OCI-LY7 (cell line): ENCODE measurements at regions not wholly inside any gene's neighbourhood (a gene's known extent, or its start where the extent isn't known, plus 50 kb on each side); places are given as distances from the start of the nearest gene placed in this dataset.

Experiments
- BruUV-seq: library from RNA; stranded (reverse); fragments of 400-500 nt; replicated peaks from 2 replicates; lab custom pipeline; 2021; lab: Mats Ljungman, UMichigan
- CTCF ChIA-PET: fragments of 300-600 bp; sonication (Branson Sonifier 250); formaldehyde crosslinking; loops from one replicate; lab custom pipeline; 2022; ENCODE audit warnings: antibody characterized with exemption; ENCODE audit not compliant: unreplicated experiment; lab: Charles Lee
- POLR2A ChIA-PET: fragments of 300-600 bp; sonication (Branson Sonifier 250); formaldehyde crosslinking; loops from one replicate; lab custom pipeline; 2022; ENCODE audit warnings: antibody characterized with exemption; lab: Charles Lee
- DNase-seq: peaks from one replicate; pipeline ENCODE4 v3.0.0-alpha.2; 2015; ENCODE audit warnings: low spot score
- H2AFZ ChIP-seq: fragments of 200-600 bp; sonication (generic), shearing (Covaris generic); 2 replicates; pipeline ENCODE4 v1.6.1; 2014; ENCODE audit warnings: mild to moderate bottlenecking, antibody characterized with exemption, low read length, moderate library complexity
- H3K27ac ChIP-seq: fragments of 200-600 bp; sonication (generic); 2 replicates; pipeline ENCODE4 v1.5.1; 2014; ENCODE audit warnings: mixed run types, low read depth, mild to moderate bottlenecking, moderate library complexity, low read length, inconsistent platforms; ENCODE audit not compliant: poor library complexity, severe bottlenecking
- H3K36me3 ChIP-seq: fragments of 200-600 bp; sonication (generic); 2 replicates; pipeline ENCODE4 v1.6.1; 2014; ENCODE audit warnings: mild to moderate bottlenecking, antibody characterized with exemption, low read length, moderate library complexity, mixed read lengths; ENCODE audit not compliant: insufficient read depth
- H3K4me1 ChIP-seq: fragments of 200-600 bp; sonication (generic); 2 replicates; pipeline ENCODE4 v1.5.1; 2014; ENCODE audit warnings: mild to moderate bottlenecking, low read length; ENCODE audit not compliant: insufficient read depth, poor library complexity, severe bottlenecking
- H3K4me2 ChIP-seq: fragments of 200-600 bp; sonication (generic); 2 replicates; pipeline ENCODE4 v1.6.1; 2014; ENCODE audit warnings: mild to moderate bottlenecking, low read length
- H3K4me3 ChIP-seq: fragments of 200-600 bp; sonication (generic); 2 replicates; pipeline ENCODE4 v1.5.1; 2014; ENCODE audit warnings: mild to moderate bottlenecking, low read depth, low read length; ENCODE audit not compliant: poor library complexity, severe bottlenecking
- H3K79me2 ChIP-seq: fragments of 200-600 bp; sonication (generic); 2 replicates; pipeline ENCODE4 v1.6.1; 2016; ENCODE audit warnings: low read depth, mild to moderate bottlenecking, low read length, moderate library complexity, mixed read lengths; ENCODE audit not compliant: insufficient read depth
- H3K9me2 ChIP-seq: fragments of 200-600 bp; sonication (generic); 2 replicates; pipeline ENCODE4 v1.6.1; 2016; ENCODE audit warnings: mild to moderate bottlenecking, low read length, mixed read lengths; ENCODE audit not compliant: insufficient read depth
- H3K9me3 ChIP-seq: fragments of 200-600 bp; sonication (generic); 2 replicates; pipeline ENCODE4 v1.6.1; 2014; ENCODE audit warnings: mild to moderate bottlenecking, mixed run types, low read length, mixed read lengths
- H4K20me1 ChIP-seq: fragments of 200-600 bp; sonication (generic); 2 replicates; pipeline ENCODE4 v1.6.1; 2014; ENCODE audit warnings: mild to moderate bottlenecking, antibody characterized with exemption, low read length, moderate library complexity, mixed read lengths; ENCODE audit not compliant: insufficient read depth
- CTCF ChIP-seq: fragments of 200-600 bp; sonication (generic); conservative IDR thresholded peaks from 2 replicates; pipeline ENCODE4 v1.5.1; 2014; ENCODE audit warnings: mild to moderate bottlenecking, antibody characterized with exemption, low read length, moderate library complexity, mixed read lengths
- EZH2phosphoT487 ChIP-seq: fragments of 200-600 bp; sonication (generic); IDR thresholded peaks from 2 replicates; pipeline ENCODE4 v1.6.1; 2018; ENCODE audit warnings: low read depth, borderline replicate concordance, mild to moderate bottlenecking, mixed run types, antibody characterized with exemption, low read length, moderate library complexity, mixed read lengths
- intact Hi-C: fragments of 100-400 bp; cut with micrococcal nuclease; formaldehyde crosslinking; loops from one replicate; pipeline ENCODE4 v1.10.0; 2022; ENCODE audit not compliant: unreplicated experiment

- Histone ChIP-seq H3K79me2 (no peaks in the 10 kb centered on the region), H3K4me1 (no peaks in the 10 kb centered on the region), H3K27ac (no peak overlapping the region), H4K20me1 (no peaks in the 10 kb centered on the region), H3K4me3 (no peak overlapping the region), H3K9me3 (no peaks in the 10 kb centered on the region), H3K36me3 (no peaks in the 10 kb centered on the region), H3K4me2 (no peak overlapping the region), H2AFZ (no peak overlapping the region), H3K9me2 (no peaks in the 10 kb centered on the region)
- TF ChIP-seq EZH2phosphoT487 (no peak), CTCF (no peak)
- DNase-seq: no peak
- ChIA-PET CTCF (no interaction called here), POLR2A (interaction anchor here (0.6 kb wide), 1 partner anchor 182 kb away, joined by 3 read pairs; no protein-coding TSS in a partner anchor)
- intact Hi-C loops: no loop called here
- BruUV-seq: no TSS peak
These were observed 59.2 kb downstream of the FAM47A start for GRCh38 chrX:34072906-34073305.

GRCh38 chrX:34063616-34064015 is 68.5 kb downstream of the FAM47A start:
- H3K9me3 ChIP-seq: no peaks in the 10 kb centered on the region
- no peaks in the 10 kb centered on the region for H3K79me2 ChIP-seq
- no peak overlapping the region for H3K4me2 ChIP-seq
- no peak overlapping the region for H3K4me3 ChIP-seq
- TF ChIP-seq EZH2phosphoT487 (no peak), CTCF (no peak)
- H3K27ac ChIP-seq: no peak overlapping the region
- DNase-seq: no peak
- BruUV-seq: no TSS peak
- POLR2A ChIA-PET: no interaction called here
- no peaks in the 10 kb centered on the region for H3K9me2 ChIP-seq
- no peaks in the 10 kb centered on the region for H4K20me1 ChIP-seq
- H3K4me1 ChIP-seq: no peaks in the 10 kb centered on the region
- no peaks in the 10 kb centered on the region for H3K36me3 ChIP-seq
- CTCF ChIA-PET: no interaction called here
- intact Hi-C loops: no loop called here
- no peak overlapping the region for H2AFZ ChIP-seq

GRCh38 chrX:34058005-34058404 is 74.1 kb downstream of the FAM47A start:
- no peaks in the 10 kb centered on the region for H3K4me1 ChIP-seq
- TF ChIP-seq EZH2phosphoT487 (no peak), CTCF (no peak)
- no peak overlapping the region for H3K4me2 ChIP-seq
- ChIA-PET CTCF (no interaction called here), POLR2A (no interaction called here)
- BruUV-seq: no TSS peak
- no peaks in the 10 kb centered on the region for H3K79me2 ChIP-seq
- H3K4me3 ChIP-seq: no peak overlapping the region
- H3K9me3 ChIP-seq: no peaks in the 10 kb centered on the region
- no peaks in the 10 kb centered on the region for H3K9me2 ChIP-seq
- DNase-seq: no peak
- H4K20me1 ChIP-seq: no peaks in the 10 kb centered on the region
- H2AFZ ChIP-seq: no peak overlapping the region
- no peak overlapping the region for H3K27ac ChIP-seq
- H3K36me3 ChIP-seq: no peaks in the 10 kb centered on the region
- intact Hi-C loops: no loop called here
